NCI-H1105 (cell line): ENCODE measurements at regions not wholly inside any gene's neighbourhood (a gene's known extent, or its start where the extent isn't known, plus 50 kb on each side); places are given as distances from the start of the nearest gene placed in this dataset.

Source experiments
- DNase-seq: peaks from one replicate; lab custom pipeline; 2025; lab: John Stamatoyannopoulos, UW

DNA sequence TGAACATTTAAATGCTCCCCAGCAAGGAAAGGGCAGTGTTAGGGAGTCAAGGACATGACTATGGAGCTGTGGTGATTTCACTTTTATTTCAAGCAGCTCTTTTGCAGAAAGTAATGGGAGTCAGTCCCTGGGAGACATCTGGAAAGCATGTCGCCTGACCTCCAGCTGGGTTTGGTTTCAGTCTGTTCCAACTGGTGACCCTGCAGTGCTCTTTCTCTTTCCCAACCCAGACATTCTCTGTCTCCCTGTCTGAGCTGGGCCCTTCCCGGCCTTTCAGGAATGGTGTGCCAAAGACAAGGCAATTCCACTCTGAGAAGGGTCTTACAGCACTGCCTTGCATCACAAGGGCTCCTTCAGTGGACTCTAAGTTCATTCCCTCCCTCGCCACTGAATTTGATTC, 323.2 kb downstream of the OSR1 start:
- DNase-seq: no peak

DNA sequence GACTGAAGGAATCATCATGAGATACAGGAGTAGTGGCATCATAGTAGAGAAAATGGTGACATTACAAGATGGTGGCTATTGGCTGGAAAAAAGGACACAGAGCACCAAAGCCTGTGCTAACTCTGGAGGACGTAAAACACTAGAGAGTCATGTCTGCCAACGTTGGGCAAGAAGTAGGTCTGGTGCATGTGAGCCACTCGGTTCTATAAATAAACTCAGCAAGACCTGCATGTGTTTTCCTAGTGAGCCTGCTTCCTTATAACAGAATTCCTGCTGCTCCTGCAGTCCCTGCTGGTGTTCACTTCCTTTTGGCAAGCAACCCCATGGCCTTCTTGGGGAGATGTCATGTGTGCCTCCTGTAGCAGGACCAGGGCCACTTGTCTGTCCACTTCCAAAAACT, 325.2 kb downstream of the OSR1 start:
- DNase-seq: no peak

DNA sequence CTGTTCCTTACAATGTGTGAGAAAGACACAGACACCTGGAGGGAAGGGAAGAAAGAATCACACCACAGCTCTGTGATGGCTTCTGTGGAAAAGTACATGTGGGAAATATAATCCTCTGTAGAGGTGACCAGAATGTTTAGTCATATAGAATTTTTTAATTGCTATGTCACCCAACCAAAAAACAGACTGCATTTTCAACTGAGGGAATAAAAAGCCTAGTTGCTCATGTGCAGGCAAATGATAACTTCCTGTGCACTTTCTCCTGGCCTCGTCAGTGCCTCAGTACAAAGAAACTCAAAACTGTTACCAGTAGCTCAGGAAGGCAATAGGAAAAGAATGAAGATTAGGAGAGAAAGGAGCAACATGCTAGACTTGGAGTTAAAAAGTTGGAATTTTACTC, 326.8 kb downstream of the OSR1 start:
- DNase-seq: no peak

- DNase-seq: no peak
Measured at GRCh38 chr2:19029655-19030054, 328.8 kb downstream of the OSR1 start.

- no peak for DNase-seq
Measured at GRCh38 chr2:19028587-19029375, 329.6 kb downstream of the OSR1 start.

DNA sequence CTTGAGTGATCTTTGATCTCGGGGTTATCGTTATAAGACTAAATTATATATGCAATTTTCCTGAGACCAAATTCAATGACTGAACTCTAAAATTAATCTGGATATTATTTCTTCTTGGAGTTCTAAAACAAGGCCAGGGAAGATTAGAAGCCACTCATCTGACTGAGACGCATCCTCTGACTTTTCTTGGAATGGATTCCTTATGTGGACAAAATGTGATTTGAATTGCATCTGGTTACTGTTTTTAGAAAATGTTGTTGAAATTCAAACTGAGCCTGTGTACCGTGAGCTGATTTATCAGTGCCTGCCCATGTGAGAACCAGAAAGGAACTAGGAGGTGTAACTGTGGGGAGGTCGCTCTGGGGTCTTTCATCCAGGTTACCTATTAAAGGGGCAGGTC, 330.8 kb downstream of the OSR1 start:
- no peak for DNase-seq

GRCh38 chr2:19026261-19026660, 332.2 kb downstream of the OSR1 start:
- no peak for DNase-seq

DNA sequence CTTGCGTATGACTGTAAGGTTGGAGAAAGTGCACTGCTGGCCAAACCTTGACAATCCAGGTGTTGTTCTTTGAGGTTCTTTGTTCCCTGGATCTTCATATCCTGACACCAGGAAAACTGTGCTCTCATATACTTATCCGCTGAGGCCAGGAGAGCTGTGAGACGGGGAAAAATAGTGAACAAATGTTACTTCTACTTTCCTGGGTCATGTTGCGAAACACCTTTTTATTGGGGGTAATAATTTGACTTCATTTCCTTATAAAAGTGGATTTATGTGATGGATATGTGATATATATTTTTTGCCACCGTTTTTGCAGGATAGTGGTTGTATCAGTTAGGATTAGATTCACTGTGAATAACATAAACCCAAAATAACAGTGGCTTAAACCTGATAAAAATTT, 336.1 kb downstream of the OSR1 start:
- no peak for DNase-seq

GRCh38 chr2:19021721-19022120, 336.7 kb downstream of the OSR1 start:
- no peak for DNase-seq

DNA sequence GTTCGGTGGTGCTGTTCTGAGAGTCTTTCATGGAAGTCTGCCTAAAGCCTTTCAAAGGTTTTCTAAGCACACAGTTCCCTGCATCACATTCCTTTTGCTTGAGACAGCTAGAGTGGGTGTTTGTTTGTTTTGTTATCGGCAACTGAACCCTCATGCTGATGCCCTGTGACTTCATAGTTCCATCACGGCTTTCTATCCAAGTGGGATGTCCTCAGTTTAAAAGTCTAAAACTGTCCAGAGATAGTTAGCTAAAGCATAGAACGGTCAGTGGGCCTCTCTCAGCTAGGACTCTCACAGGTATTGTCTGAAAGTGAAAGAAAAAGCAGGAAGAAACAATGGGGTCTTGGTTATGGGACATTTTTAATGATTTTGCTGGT, 337.3 kb downstream of the OSR1 start:
- no peak for DNase-seq

DNA sequence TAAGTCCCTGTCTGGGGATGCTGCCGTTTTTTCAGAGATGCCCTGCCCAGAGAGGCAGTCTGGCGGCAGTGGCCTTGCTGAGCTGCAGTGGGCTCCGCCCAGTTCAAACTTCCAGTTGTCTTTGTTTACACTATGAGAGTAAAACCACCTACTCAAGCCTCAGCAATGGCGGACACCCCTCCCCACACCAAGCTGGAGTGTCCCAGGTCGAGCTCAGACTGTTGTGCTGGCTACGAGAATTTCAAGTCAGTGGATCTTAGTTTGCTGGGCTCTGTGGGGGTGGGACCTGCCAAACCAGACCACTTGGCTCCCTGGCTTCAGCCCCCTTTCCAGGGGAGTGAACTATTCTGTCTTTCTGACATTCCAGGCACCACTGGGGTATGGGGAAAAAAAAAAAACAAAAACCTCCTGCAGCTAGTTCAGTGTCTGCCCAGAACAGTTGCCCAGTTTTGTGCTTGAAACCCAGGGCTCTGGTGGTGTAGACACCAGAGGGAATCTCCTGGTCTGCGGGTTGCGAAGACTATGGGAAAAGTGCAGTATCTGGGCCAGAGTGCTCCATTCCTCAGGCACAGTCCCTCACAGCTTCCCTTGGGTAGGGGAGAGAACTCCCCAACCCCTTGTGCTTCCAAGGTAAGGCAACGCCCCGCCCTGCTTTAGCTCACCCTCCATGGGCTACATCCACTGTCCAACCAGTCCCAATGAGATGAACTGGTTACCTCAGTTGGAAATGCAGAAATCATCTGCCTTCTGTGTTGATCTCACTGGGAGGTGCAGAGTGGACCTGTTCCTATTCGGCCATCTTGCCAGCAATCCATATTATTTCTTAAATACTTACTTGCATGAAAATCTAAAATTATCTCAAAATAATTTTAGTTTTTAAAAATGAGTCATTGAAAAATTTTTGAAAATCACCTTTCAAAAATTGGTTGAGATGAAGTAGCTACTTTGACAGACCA, 338.0 kb downstream of the OSR1 start:
- no peak for DNase-seq

GRCh38 chr2:19009510-19009909, 348.9 kb downstream of the OSR1 start:
- no peak for DNase-seq

- no peak for DNase-seq
Measured at GRCh38 chr2:19003554-19003953, 354.9 kb downstream of the OSR1 start.

GRCh38 chr2:19000776-19001175, 357.6 kb downstream of the OSR1 start:
- DNase-seq: no peak

GRCh38 chr2:18999198-18999597, 359.2 kb downstream of the OSR1 start:
- no peak for DNase-seq

GRCh38 chr2:18998491-18998890, 359.9 kb downstream of the OSR1 start:
- DNase-seq: no peak

- DNase-seq: no peak
Measured at GRCh38 chr2:18993756-18994338, 364.6 kb downstream of the OSR1 start.

DNA sequence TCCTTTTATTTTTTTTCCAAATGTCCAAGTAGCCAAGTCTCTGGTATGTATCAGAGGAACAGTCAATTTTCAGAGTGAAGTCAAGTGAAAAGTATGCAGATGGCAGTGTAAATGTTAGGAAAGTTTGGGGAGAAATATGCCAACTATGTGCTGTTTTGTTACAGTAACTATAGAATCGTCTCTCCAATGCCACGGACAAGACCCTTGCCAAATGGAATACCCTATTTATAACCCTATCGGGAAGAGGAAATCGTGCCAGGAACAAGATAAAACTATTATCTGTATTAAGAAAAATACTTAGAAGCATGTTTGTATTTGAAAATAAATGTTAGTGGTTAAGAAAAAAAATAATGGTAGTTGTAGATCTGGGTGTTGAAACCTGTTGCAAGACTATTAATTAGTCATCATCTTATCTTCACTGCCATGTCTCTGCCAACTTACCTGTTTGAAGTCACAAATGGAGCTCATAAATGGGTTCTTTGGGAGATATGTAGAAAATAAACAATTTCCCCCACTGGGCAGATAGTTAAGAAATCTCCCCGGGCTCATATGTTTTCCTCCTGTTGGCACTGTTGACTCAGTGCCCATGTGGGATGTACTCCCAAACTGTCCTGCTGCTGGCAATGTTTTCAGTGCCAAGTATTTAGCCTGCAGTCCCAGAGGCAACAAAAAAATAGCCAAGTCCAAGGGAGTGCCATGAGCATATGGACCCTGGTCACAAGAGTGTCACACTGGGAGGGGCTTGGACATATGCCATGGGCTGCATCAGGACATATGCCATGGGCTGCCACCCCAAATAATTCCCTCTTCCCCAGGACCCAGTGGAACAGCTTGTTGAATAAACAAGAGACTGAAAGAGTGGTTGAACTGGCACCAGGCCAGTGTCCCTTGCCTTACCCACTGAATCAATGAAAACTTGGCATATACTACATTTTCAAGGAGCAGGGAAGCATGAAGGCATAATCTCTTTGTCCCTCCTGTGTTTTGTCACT, 366.9 kb downstream of the OSR1 start:
- peak; percentile 91 for DNase-seq

DNA sequence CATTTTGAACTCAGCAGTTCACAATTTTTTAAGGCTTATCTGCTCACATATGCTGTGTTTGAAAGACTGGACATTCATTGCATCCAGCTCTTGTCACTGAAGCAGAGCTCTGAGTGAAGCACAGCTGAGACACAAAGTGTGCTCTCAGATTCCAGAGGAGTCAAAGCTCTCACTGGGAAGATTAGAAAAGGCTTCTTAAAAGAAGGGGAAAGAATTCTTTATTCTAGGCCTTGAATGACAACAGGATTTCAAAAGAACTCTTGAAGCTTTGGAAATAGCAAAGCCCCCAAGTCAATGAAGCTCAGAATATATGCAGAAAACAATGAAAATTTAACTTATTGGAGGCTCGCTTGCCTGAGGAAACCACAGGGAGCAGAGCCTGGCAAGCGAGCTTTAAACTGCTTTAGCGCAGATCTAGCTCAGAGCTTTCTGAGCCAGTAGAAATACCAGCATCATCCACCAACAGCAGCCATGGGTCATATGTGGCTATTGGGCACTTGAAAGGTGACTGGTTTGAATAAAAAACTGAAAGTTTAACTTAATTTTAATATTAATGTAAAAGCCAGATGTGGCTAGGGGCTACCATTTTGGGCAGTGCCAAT, 369.7 kb downstream of the OSR1 start:
- DNase-seq: no peak

- DNase-seq: peak; percentile 14
Measured at GRCh38 chr2:18987592-18988073, 370.8 kb downstream of the OSR1 start.

DNA sequence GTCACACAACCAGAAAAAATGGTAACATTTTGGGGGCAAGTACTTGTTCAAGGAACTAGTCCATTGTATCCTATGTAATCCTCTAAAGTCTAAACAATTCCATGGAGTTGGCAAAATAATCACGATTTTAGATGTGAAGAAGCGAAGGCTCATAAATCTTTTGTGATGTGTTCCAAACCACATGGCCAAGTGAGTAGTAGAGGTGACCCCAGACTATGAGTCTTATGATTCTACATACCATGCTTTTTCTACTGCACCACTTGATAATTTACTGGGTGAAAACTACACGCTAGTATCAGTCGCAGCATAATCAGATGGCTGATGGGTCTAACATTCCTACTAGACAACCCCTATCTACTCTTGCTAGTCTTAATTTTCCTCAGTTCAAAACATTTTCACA, 371.4 kb downstream of the OSR1 start:
- DNase-seq: no peak
